HG03175 (cell line): ENCODE measurements at regions not wholly inside any gene's neighbourhood (a gene's known extent, or its start where the extent isn't known, plus 50 kb on each side); places are given as distances from the start of the nearest gene placed in this dataset.
"Not testable (repeated sequence)": the region's sequence is repeated elsewhere in the genome, so short reads cannot be mapped to it uniquely, and the experiment has no call there.

Source experiments
- ATAC-seq: cut with Tn5 transposase; IDR thresholded peaks from one replicate; pipeline ENCODE4 v1.9.1; 2021; ENCODE audit warnings: mild to moderate bottlenecking, moderate library complexity; ENCODE audit not compliant: unreplicated experiment

DNA sequence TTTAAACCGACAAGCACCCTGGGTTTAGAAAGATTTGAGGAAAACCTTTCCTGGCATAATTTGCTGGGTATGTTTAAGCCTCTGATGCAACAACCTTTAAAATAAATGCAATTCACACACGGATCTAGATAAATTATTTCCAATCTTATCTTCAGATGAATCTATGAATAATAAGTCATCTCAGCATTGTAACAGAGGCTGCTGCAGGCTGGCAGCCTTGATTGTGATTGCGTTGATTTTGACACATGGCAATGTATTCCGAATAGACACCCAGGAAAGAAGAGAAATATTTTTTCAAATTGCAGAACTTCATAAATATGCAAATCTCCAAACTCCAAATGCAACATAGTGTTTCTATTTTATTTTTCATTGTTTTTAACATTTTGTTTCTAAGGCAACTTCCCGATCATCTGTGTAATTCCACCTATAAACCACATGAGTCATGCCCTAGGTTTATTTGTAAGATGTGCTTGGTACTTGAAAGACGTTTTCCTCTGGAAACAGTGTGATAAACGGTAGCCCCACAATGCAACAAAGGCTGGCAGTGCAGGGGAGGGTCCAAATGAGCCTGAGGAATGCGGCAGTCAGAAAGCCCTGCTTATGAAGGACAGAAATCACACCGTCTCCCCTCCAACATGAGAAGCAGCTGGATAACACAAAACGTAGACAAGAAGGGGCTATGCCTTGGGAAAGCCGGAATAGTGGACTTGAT is 359.0 kb downstream of the BRD1 start:
- ATAC-seq: no peak

DNA sequence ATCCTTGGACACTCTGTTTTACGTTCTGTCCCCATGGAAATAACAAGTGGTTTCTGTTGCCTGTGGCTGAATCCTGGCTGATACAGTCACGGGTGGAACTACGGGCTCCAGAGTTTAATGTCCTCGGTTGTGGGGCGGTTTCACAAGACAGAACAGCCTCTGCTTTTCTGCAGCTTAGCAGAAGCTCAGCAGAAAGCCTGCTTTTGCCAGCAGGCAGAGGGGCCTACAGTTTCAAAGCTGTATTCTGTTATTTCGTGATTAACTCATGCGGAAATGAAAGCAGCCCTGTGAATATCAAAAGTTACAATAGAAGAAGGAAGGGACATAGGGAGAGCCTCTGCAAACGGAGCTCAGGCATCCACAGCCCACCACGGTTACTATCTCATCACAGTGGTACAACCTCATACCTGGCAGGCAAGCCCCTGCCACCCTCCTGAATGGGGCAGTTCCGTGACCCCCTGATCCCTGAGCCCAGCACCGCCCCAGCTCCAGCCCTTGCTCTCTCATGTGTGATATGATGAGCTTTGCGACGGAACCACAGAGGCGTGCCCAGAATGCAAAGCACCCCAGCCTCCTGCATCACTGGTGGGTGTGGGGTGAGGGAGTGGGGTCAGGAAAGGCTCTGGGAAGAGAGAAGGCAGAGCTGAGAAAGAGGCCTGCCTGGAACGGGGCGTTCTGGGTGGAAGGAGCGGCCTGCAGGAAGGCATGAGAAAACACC is 360.6 kb downstream of the BRD1 start:
- no peak for ATAC-seq

DNA sequence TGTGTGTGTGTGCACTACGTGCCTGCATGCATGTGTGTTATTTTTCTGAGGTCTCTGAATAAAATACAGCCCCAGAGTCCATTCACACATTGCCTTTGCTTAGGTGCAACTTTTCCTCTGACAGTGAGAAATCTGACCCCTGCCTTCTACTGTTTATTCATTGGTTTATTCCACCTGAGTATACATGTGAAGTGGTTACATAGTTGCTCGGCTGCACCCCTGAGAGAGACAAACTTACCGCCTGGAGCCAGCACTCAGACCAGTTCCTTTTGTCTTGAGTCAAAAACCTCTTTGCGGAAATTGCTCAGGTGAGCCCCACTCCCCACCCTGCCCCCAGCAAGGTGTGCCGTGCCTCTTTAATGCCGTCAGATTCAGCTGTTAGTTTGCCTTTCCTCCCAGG is 363.6 kb downstream of the BRD1 start:
- ATAC-seq: no peak

DNA sequence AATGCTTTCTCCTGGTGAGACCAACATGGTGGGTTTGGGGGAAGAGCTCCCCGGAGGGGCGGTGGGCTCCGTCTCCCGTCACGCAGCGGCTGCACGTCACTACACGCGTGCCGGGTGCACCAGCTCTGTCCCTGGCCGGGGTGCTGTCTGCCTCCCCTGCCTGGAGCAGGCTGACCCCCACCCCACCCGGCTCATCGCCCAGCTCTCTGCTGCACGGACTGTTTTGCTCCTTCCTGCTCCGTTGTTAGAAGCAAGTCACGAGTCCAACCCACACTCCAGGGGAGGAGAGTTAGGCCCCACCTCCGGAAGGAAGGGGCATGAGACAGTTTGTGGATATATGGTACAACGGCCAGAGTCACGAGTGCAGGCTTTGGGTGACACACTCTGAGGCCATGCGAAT is 364.9 kb downstream of the BRD1 start:
- no peak for ATAC-seq

DNA sequence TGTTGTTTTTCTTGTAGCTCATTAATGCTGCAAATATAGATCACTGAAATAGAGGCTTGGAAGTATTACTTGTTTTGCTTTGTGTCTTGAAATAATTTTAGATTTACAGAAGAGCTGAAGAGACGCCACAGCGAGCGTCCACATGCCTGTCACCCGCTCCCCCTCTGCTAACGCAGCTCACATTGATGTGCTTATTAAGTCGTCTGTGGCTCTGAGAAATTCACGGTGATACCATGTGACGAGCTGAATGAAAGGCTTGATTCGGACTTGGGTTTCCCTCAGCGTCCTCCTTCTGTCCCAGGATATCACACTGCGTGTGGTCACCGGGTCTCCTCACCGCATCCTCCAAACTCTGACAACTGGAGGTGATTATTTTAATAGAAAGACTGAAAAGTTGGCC is 365.4 kb downstream of the BRD1 start:
- ATAC-seq: no peak

DNA sequence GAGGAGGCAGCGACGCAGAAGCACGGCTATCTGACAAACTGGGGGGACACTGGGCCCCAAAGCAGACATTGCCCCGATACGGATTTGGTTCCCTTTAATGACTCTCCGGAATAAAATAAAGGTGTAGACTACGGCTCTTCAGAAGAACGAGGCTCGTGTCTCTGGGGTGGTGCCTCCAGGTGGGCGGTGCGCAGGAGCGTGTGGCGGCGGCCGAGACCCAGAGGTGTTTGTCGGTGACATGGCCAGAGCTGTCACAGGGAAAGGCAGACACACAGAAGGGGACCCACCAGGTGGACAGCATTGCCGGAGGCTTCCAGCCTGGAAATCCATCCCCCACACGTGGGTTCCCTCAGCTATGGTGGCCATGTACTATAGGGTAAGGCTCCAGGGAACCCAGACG is 366.0 kb downstream of the BRD1 start:
- ATAC-seq: no peak

DNA sequence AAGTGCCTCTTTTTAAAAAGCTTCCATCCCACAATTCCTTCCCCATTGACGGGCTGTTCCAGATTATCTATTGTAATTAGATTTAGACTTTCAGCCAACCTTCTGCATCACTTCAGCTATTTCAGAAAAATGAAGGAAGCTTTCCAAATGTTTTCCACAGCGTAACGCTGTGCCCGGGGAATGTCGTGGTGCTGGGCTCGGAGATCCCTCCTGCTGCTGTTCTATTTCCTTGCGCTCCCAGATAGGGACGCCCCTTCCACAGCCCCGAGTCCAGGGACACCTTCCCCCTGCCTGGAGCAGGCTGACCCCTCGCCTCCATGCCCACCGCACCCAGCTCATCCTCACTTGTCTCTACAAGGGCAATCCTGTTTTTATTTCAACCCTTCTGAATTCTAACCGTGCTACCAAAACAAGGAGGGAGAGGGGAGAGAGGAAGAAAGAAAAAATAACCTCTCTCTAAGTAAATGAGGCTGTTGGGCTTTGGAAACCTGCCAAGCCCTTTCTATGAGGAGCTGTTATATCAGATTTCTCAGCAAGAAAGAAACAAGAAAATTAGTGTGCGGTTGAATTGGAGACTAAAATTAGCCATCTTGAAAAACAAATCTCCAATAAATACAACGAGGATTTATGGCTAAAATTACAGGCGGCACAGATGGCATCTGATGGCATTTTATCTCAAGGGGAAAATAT is 366.9 kb downstream of the BRD1 start:
- ATAC-seq: no peak

DNA sequence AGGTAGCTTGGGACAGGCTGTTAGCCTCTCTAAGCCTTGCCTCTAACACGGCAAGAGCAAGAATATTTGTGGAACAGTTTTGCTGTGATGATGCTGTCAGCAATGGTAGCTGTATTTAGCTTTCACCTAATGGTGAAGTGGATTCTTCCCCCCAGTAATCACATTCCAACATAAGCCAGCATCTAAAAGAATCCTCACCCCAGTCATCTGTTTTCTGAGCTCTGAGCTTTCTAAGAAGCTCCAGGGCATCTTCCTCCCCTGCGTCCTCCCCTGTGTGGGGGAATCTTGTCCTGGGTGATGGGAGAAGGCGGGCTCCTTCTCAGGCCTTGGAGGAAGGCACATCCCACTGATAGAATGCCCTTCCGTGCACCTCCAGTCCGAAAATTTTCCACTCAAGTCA is 367.6 kb downstream of the BRD1 start:
- ATAC-seq: no peak

DNA sequence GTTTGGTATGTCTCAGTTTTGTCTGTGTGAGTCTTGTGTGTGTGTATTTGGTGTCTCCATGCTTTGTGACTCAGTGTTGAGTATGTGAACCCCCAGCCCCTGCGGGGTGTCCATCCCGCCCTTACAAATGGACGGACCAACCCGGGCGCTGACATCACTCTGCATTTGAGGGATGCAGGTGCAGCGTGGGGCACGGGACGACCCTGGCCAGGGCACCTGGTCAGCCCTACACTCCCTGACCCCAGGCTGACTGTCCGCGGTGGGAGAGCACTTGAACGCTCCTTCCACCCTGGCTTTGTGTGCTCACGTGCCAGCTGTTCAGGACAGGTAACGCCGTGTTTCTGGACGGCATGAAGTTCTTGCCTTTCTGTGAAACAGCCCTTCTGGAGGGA is 369.0 kb downstream of the BRD1 start:
- no peak for ATAC-seq

DNA sequence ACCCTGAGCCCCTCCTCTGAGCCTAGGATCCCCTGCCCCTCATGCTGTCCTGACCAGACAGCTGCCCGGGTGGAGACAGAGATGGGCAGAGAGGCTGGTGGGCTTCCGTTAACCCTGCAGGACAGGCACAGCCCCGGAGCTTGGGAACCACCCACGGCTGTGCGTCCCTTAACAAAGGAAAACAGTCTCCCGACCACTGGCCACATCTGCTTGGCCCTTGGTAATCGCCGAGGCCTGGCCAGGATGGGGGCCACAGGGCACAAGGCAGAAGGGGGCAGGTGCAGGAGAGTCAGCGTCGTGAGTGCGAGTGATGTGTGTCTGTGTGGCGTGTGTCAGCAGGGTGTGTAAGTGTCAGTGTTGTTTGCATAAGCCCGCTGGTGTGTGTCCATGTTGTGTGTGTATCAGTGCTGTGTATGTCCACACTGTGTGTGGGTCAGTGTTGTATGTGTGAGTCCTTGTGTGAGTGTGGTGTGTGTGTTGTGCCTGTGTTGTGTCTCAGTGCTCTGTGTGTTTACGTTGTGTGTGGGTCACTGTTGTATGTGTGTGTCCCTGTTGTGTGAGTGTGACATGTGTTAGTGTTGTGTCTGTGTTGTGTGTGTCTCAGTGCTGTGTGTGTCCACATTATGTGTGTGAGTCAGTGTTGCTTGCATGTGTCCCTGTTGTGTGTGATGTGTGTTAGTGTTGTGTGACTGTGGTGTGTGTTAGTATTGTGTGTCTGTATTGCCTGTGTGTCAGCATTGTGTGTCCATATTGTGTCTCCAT is 369.5 kb downstream of the BRD1 start:
- ATAC-seq: no peak

DNA sequence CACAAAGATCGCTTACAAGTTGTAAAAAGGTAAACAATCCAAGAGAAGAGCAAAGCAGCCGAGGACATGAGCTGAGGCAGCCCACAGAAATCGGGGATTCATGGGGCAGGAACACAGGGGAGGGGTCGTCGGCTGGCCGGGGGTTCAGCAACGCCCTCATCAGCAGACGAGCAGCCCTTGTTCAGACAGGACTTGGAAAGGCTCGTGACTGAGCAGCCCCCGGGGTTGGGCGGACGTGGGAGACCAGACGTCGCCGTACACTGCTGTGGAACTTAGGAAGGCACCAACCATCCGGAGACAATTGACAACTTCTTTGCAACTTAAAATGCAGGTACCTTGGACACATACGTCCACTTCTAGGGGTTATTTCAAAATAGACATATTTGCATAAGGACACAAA is 370.5 kb downstream of the BRD1 start:
- ATAC-seq: no peak

DNA sequence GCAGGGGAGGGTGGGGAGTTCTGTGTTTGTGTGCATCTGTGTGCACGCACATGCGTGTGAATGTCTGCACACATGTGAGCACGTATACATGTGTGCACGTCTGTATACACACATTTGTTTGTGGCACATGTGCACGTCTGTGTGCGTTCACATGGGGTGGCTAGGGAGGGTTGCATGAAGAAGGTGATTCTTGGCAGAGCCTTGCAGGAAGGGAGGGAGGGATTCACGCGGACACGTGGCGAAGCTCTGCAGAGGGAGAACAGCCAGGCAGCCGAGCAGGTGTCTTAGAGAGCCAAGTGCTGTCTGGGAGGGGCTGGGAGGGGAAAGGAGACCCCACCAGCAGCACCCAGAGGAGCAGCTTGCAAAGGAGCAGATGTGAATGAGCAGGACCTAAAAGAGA is 372.1 kb downstream of the BRD1 start:
- no peak for ATAC-seq

DNA sequence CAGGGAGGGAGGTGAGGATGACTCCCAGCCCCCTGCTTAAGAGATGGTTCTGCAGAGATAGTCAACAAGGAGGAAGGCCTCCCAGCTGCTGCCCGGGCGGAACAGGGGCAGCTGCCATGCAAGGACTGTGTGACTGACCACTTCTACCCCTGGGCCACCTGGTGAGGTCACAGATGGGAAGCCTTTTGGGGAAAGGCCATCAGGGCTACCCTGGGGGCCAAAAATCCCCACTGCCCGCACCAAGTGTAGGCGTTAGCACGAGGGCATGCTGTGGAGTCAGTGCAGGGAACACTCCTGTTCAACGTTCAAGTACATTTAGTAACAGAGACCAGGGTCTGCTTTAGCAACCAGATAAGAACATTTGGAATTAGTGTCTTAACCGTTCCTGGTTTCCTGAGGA is 372.9 kb downstream of the BRD1 start:
- no peak for ATAC-seq

DNA sequence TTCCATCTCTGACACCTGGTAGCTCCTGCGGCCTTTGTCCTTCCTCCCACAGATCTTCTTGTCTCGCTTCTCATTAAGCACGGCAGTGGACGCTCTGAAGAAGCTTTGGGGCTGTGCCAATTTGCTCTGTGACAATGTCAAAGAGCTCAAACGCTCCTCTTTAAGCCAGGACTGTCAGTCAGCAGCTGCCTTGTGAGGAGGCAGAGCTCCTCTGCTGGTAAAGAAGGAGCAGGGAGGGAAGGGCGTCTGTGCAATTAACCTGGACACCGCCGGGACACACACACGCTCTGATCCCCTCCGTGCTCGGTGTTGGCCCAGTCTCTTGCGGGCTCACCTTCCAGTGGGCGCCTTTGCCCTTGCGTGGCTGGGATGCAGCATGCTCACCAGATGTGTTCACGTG is 373.9 kb downstream of the BRD1 start:
- no peak for ATAC-seq

DNA sequence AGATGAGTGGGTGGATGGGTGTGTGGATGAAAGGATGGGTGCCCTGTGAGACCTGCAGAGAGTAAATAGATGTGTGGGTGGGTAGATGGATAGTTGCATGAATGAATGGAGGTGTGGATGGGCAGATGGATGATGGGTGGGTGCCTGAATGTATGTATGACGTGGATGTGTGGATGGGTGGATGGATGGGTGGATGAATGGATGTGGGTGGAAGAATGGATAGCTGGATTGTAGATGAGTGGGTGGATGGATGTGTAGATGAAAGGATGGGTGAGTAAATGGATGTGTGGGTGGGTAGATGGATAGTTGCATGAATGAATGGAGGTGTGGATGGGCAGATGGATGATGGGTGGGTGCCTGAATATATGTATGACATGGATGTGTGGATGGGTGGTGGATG is 374.7 kb downstream of the BRD1 start:
- ATAC-seq: not testable (repeated sequence)

DNA sequence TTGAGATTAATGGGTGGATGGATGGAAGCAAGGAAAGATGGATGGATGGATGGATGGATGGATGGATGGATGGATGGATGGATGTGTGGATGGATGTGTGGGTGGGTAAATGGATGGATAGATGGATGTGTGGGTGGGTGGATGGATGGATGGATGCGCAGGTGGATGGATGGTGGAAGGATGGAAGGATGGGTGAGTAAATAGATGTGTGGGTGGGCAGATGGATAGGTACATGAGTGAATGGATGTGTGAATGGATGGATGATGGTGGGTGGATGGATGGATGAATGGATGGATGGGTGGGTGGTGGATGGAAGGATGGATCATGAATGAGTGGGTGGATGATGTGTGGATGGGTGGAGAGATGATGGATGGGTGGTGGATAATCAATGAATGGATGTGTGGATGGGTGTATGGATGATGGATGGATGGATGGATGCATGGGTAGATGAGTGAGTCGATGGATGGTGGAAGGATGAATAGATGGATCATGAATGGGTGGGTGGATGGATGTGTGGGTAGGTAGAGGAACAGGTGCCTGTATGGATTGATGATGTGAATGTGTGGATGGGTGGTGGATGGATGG is 375.2 kb downstream of the BRD1 start:
- no peak for ATAC-seq

DNA sequence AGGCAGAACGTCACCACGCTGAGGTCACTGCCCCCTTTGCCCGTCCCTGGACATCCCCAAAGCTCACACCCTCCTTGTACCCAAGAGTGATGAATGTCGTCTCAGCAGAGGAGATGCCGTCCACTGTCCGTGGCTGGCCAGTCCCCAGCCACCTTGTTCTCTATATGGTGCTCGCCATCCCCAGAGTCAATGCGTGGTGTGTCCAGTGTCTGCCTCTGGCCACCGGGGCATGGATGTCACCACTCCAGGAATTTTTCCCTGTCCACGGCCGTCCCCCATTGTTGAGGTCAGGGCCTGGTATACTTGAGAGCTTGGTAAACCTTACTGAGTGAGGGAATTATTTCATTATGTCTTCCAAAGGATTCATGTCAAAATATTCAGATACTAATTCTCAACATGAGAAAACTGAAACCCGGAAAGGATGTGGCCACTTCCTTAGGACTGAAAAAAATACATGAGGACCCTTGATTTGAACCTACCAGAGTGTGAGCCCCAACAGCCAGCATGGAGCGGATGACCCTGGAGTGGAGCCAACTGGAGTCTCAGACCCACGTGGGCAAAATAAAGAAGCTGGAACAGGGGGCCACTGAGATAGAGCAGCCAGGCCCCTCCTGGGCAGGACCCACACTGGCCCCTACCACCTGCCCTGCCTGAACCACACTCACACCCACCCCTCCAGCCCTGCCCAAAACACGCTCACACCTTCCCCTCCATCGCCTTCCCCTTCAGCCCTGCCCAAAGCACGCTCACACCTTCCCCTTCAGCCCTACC is 376.4 kb downstream of the BRD1 start:
- no peak for ATAC-seq

DNA sequence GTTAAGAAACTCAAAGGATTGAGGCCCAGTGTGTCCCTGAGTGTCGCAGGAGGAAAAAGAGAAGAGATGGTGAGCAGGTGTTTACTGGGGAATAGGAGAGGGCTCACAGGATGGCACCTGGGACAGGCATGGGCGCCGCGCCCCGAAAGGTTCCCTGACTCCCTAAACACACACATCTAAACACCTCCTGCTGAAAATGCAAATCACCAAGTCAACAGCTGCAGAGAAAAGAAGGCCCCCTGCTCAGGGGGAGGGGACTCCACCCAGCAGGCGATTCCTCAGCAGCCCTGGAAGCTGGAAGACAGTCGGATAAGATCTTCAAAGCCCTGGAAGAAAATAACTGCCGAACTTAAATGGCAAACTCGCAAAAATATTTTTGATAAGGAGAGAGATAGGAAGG is 377.2 kb downstream of the BRD1 start:
- ATAC-seq: no peak

DNA sequence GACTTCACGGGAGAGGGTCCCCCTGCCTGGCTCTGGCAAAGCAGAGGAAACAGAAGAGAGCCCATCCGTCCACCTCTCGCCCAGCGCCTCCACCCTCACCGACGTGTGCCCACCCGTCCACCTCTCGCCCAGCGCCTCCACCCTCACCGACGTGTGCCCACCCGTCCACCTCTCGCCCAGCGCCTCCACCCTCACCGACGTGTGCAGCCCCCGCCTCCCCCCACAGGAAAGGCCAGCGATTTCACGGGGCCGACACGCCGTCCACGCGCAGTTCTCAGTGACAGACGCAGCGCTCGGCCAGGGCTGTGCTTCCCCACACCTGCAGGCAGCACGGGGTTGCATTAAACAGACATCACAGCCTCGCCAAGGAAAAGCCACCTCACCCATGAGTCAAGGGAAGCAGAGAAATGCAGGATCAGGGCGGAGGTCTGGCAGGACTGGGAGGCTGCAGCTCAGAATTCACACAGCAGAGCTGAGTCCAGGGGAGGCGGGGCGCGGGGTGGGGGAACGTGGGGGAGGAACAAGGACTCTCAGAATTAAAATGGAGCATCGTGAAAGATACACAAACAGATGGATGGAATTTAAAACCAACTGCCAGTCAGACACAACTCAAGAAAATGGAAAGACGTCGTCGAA is 377.7 kb downstream of the BRD1 start:
- ATAC-seq: no peak

DNA sequence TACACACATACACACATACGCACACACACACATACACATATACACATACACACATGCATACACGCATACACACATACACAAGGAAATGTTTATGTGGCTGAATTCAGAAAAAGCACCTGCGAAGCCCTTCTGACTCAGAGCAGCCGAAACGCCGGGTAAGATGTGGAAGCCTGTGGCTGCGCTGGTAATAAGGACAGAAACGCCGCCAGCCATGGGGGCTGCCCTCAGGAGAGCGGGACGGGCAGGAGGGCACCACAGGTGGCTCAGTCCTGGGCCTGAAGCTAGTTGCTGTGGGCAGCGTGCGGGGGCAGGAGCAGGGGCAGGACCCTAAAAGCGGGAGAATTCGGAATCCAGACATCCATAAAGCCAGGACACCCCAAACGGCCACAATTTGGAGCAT is 378.3 kb downstream of the BRD1 start:
- no peak for ATAC-seq
